Esophagus mucosa (tissue), 1 donor: ENCODE measurements at regions not wholly inside any gene's neighbourhood (a gene's known extent, or its start where the extent isn't known, plus 50 kb on each side); places are given as distances from the start of the nearest gene placed in this dataset.

ENCODE experiments used
- ATAC-seq: fragments of 200-7000 bp; cut with Tn5 transposase; one replicate; pipeline ENCODE4 v1.9.1; 2020
- donor health status: DM: yes; HTN: yes; CAD: no.

- ATAC-seq, result no peak
These were observed 145.8 kb downstream of the DNAJB6 start for GRCh38 chr7:157482517-157483087.

GRCh38 chr7:157483515-157483914 is 146.7 kb downstream of the DNAJB6 start:
- no peak for ATAC-seq

- ATAC-seq, result no peak
These were observed 147.2 kb downstream of the DNAJB6 start for GRCh38 chr7:157483971-157484410.

- no peak for ATAC-seq
These were observed 147.7 kb downstream of the DNAJB6 start for GRCh38 chr7:157484411-157485081.

- ATAC-seq, result no peak
These were observed 148.6 kb downstream of the DNAJB6 start for GRCh38 chr7:157485361-157485831.

- no peak for ATAC-seq
These were observed 149.4 kb downstream of the DNAJB6 start for GRCh38 chr7:157486007-157486755.

GRCh38 chr7:157487046-157487770 is 150.4 kb downstream of the DNAJB6 start:
- no peak for ATAC-seq

GRCh38 chr7:157488281-157488680 is 151.5 kb downstream of the DNAJB6 start:
- no peak for ATAC-seq

GRCh38 chr7:157488966-157489365 is 152.2 kb downstream of the DNAJB6 start:
- ATAC-seq, result no peak
